ENCODE measurements at regions not wholly inside any gene's neighbourhood (a gene's known extent, or its start where the extent isn't known, plus 50 kb on each side); places are given as distances from the start of the nearest gene placed in this dataset.

- TF ChIP-seq CTCF (IDR thresholded peaks at IDR 0.05) = no peak
- TF ChIP-seq POLR2A (IDR thresholded peaks at IDR 0.05) = no peak
Observed at GRCh38 chr21:28480470-28480869, 512.2 kb downstream of the LTN1 start.

Data from uterus (tissue), 2 donors.